DMS53 (cell line): ENCODE measurements at regions not wholly inside any gene's neighbourhood (a gene's known extent, or its start where the extent isn't known, plus 50 kb on each side); places are given as distances from the start of the nearest gene placed in this dataset.
A peak's percentile ranks its signal among the peaks of the same experiment; 100 is the strongest.

ENCODE experiments used
- DNase-seq: peaks from one replicate; lab custom pipeline; 2025; lab: John Stamatoyannopoulos, UW

DNA sequence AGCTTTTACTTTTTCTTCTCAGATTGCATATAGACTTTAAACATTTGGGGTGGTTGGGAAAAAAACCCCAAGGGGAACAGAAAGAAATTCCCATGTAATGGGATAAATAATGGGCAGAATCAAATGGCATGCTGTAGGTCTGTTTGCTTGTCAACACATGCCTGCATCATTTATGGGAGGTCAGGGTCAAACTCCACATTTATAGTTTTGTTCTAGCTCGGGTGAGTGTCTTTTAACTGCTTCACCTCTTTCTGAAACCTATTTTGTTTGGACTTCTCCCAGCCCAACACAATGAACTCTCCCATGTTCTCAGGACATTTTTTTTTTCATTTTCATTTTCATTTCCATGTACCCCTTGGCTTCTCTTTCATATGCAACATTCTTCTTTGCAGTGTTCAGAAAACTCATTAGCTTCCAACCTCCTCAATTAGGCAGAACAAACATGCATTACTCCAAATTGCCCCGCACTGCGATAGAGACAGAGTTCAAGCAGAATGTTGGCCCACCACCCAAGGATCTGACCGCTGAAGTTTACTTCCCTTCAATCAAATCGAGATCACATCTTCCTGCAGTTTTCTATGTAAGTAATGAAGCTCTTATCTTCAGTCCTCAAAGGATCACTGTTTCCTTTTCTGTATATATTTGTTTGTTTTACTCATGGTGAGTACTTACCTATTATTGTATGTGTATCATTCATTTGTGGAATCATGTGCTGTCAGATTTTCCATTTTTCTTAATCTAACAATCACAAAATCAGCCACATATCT lies 354.6 kb downstream of the ZSWIM6 start:
- peak; percentile 11 for DNase-seq

DNA sequence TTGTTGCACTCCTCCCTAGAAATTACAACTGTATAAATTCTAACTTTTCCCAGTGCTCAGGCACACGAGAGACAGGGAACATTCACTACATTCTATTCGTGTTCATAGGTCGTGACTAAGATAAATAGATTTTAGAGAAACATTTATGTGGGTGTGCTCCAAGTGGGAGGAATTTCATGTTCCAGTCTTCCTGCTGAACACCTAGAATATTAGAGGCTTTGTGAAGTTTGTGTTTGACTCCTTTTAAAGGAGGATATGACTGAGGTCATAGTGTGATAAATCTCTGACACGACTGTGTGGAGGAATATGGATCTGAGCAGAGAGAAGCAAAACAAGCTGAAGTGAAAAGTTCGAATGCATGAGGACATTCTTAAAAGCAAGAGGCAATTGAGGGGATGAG lies 355.3 kb downstream of the ZSWIM6 start:
- DNase-seq, result no peak

DNA sequence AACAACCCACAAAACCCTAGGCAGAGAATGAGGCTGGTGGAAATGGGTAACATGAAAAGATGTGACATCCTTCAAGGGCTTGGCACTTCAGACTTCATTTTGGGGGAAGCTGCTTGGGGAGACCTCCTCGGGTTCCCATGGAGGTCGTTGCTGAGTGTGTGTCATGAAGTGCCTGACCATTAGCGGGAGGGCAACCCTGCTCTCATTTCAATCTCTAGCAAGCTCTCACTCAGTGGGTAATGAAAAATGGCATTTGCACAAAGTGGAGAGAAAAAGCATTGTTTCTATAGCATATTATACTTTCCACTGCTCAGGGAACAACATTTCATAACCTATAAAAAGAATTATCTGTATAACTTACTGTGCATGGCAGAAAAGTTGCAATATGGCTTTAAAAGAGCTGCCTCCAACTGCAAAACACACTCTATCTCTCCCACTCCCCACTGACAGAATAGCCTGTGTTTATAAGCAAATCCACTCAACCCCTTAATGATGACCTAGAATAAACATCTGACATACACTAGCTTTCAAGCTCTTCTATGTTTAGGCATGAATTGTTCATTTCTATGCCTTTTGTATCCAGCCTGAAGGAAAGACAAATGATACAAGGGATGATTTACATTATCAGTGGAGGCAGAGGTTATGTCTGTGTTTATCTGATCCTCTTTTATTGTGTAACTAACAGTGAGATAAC lies 357.2 kb downstream of the ZSWIM6 start:
- no peak for DNase-seq

DNA sequence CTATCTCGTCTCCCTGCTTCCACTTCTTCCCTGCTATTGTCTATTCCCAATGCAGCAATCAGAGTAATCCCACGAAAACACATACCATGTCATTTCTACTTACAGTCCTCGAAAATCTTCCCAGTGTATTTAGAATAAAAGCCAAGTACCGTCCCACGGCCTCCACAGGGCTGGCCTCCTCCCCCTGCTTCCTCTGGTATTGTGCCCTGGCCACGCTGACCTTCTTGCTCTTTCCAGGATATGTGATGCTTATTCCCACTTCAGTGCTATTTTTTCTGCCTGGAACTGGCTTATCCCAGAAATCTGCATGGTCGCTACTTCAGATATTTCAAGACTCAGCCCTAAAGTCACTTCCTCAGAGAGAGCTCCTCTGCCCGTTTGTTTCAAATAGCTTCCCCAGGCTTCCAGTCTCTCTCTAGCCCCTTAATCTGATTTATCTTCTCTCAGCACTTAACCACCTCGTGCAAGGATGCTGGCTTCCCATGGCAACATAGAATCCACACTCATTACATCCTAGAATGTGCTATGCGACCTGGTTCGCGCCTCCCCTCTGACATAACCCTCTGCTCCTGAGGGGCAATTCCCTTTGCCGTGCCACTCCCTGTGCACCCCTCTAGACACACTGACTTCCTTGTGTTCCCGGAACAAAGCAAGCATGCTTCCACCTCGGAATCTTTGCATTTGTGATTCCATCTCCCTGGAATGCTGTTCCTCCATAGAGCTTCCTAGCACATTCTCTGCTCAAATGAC lies 365.9 kb downstream of the ZSWIM6 start:
- no peak for DNase-seq

DNA sequence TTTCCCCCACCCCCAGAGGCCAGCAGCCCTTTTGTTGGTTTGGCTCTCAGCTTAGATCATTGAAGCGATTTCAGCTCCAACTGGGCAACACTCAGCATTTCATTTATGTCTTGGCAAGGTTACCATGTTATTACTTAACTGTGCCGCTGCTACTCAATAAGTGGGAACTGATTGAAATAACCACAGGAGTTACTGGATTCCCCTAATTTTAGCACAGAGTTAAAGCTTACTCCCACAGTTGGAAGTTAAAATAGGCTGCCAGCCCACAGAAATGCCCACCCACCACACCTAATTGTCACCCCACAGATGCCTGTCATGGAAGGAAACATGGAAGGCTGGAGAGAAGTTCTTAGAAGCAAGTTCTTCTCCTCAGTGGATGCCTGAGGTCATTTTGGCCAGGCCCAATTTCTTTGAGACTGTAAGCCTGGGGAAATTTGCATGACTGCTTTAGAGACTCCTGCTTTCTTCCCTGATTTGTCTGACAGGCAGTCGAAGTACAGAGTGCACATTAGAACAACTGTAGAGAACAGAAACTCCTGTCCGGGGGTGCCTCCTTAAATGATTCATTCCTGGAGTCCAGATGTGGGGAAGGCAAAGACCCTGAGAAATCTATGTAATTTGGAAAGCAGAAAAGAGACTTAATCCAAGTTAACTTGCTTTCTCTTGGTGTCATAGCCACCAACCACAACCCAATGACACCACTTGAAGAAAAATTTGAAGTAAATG lies 370.0 kb downstream of the ZSWIM6 start:
- no peak for DNase-seq

DNA sequence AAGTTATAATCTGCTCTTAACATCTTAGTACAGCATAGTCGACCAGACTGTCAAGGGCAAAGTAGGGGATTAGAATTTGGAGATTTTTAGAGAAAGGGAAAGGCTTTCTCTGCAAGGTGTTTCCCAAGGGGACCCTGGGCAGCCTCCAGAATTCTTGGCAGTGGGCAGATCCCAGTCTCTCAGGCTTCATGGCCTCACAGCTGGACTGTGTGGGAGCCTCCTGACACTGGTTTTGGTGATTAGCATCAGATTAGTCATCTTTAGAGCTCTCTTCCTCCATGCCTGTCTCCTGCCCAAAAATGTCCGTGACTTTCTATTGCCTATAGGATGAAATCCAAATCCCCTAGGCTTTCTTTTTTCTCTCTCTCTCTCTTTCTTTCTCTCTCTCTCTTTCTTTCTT lies 370.7 kb downstream of the ZSWIM6 start:
- DNase-seq, result no peak

DNA sequence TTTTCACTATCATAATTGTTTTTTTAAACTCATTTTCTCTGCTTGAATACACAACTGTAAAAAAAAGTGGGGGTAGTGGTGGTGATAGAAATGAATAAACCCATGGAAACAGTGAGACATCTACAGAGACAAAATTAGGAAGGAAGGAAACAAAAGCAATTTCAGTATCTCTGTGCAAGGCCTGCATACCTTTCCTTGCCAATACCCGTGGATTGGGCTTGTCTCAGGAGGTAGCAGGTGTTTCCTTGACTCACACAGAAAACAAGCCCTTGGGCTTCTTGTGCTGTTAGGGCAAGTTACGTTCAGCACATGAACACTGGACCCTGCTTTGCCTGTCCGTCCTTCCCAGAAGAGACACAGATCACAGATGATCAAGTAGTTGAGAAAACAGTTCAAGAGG lies 372.2 kb downstream of the ZSWIM6 start:
- no peak for DNase-seq

DNA sequence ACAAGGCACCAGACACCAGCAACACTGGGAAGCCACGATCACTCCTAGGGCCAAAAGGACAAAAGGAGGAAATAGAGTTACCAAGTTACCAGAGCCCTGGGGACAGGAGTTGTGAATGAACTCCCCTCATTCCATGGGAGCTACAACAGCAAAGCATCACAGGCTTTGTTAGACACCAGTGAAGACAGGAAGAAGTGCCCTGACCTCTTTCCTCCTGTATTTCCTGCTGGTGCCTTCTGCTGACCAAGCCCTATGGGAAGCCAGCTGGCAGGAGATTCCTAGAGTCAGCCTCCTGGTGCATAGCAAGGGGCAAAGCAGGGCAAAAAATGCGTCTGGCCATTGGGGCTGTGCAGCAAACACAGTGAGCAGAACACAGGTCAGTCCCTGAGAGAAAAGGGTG lies 374.7 kb downstream of the ZSWIM6 start:
- DNase-seq, result no peak

DNA sequence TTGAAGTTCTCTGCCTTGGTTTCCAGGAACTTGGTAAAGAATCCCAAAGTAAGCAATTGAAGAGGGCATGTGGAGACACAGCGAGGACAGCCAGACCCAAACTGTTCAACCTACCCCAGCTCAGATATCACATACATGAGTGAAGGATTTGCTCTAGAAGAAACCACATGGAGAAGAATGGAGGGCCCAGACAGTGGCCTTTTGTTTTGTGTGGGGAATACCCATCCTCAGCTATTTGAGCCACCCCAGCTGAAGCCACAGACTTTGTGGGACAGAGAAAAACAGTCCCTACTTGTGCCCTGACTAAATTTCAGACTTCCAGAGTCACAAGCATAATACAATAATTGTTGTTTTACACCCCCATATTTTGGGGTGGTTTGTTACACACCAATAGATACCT lies 387.1 kb downstream of the ZSWIM6 start:
- DNase-seq, result no peak

DNA sequence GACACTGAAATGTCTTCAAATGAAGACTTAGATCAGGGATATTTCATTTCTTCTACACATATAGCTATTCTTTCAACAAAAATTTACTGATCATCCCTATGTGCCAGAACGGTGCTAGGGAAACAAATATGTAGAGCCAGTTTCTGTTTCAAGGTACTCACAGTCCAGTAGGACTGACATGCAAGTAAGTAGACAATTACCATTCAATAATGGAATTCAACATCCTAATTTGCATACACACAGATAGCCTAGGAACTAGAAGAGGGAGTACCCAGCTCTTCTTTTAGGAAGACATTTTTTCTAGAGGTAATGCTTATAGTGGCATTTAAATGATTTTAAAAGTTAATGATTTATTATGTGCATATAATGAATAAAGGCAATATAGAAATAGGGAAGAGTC lies 388.8 kb downstream of the ZSWIM6 start:
- DNase-seq, result no peak

DNA sequence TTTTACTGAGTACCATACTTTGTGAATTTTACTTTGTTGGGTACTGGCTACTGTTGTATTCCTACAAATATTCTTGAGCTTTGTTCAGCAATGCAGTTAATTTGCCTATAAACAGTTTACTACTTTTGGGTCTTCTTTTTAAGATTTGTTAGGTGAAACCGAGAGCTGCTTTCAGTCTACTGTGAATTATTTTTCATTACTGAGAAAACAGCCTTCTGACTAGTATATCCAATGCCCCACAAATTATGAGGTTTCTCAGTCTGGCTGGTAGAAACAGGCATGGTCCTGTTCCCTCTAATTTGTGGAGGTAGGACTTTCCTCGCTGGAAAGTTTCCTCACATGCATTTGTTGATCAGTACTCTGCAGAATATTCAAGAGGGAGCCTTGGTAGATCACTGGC lies 392.0 kb downstream of the ZSWIM6 start:
- no peak for DNase-seq

DNA sequence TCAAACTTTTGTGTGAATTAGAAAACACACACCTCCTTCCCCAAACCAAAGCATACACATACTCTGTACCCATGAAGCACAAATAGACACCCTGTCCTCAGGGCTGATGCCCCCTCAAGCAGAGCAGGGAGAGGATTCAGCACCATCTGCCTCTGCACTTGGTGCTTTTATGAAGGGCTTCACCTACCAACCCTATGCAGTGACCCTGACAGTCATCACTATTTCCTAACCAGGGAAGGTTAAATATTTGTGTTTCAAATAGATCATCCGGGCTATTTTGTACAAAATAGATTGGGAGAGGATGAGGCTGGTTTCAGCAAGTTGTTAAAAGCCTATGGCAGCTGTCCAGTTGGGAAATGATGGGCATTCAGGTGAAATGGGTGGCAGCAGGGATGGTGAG lies 396.2 kb downstream of the ZSWIM6 start:
- no peak for DNase-seq

DNA sequence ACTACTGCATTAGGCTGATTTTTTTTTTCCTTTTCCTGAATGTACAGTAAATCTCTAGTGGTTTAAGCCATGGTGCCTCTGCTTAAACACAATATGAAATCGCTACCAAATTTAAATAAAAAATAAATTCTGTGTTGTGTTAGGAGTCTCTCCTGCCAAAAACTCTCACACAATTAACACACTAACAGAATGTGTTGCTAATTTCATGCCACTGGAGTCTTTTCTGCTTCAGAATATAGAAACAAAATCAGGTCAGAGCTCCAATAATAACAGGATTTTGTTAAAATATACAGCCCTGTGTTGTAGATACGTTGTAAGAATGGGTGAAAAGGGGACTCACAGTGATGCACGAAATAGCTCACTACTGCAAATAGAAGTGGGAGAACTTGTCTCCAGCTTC lies 398.8 kb downstream of the ZSWIM6 start:
- DNase-seq, result no peak

DNA sequence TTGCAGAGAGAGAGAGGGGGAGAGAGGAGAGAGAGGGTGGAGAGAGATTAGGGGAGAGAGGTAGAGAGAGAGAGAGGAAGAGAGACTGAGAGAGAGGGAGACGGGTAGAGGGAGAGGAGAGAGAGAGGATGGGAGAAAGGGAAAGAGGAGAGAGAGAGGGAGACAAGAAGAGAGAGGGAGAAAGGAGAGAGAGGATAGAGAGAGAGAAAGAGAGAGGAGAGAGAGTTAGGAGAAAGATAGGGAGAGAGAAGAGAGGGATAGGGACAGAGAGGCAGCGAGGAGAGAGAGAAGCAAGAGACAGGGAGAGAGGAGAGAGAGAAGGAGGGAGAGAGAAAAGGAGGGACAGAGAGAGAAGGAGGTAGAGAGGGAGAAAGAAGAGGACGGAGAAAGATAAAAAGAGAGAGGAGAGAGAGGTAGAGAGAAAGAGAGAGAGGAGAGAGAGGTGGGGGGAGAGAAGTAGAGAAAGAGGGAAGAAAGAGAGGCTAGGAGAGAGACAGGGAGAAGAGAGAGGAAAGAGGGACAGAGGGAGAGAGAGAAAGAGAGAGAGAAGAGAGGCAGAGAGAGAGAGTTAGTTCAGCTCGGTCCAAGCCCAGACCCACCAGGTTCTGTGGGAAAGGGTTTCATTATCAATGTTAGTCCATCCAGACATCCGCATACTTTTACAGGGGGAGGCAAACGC lies 399.3 kb downstream of the ZSWIM6 start:
- no peak for DNase-seq

DNA sequence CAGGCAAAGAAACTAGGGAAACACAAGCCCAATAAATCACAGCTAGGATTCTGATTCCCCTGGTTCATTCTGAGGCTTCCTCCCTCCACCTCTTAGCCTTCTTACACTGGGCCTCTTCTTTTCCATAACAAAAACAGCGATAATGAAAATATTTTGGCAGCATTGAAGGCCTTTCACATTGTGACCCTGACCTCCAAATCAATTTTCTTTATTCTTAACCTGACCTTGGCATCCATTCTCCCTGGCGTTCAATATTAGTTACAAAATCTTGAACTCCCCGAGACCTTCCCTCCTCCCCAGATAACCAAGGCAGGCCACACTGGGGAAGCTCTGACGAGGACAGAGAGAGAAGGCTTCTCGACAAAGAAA lies 399.9 kb downstream of the ZSWIM6 start:
- no peak for DNase-seq

DNA sequence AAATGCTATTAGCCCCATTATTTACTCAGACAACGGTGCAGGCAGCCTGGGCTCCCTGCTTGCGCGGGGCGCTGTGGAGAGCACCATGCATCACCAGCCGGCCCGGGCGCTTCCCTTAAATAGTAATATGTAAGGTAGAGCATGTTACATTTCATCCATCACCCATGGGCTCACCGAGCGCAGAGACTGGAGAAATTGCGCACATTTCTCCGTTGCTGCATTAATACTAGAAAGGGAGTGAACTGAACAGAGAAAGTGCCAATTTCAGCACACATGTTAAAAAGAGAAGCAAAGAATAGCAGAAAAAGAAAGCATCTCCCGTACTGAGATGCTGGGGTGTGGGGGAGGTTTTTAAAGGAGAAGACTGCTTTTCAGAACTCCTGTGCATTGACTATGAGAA lies 400.3 kb downstream of the ZSWIM6 start:
- no peak for DNase-seq

DNA sequence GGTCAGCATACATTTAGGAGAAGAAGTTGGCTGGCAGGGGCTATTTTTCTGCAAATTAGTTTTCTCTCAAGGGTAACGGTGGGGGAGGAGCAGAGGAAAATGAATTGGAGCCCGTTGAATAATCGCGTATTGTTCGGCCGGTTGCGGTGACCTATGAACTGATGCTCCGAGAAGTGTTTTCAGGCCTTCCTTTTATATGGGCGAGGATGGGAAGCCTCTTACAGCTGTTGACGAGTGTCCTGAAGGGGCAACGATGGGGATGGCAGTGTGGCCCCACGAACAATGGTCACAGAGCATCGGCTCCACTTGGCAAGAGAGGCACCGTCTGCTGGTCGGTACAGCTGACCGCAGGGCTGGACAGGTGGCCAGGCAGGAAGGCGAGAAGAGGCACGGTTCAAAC lies 400.7 kb downstream of the ZSWIM6 start:
- DNase-seq, result no peak

DNA sequence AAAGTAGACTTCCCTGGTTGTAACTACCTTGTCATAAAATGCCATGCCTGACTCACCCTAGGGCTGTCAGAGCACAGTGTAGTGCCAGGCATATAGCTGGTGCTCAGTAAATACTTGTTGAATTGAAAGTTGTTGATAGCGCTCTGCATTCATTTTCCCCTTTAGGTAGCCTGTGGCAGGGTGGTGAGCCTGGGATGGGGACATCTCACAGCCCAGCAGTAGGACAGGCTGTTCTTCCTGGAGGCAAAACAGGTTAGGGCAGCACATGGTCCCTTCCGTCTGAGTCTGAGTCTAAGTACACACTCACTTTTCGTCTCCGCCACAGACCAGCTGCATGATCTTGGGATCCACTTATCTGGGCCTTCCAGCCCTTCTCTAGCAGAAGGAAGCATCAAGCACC lies 401.9 kb downstream of the ZSWIM6 start:
- DNase-seq, result no peak

DNA sequence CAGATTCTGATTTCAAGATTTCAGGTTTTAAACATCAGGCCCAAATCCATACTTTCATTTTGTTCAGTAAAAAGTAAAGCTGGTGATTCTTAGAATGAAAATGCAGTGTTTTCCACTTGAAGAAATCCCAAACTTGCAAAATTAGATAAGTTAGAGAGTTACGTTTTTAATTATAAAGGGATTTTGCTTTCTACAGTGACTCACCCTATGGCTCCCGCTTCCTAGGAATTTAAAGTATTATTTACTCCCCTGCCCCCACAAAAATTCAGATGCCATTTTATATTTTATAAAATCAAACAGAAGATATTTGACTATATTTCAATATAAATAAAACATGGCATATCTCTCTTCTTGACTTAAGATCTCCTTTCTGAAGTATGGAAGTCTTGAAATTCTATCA lies 402.9 kb downstream of the ZSWIM6 start:
- no peak for DNase-seq

DNA sequence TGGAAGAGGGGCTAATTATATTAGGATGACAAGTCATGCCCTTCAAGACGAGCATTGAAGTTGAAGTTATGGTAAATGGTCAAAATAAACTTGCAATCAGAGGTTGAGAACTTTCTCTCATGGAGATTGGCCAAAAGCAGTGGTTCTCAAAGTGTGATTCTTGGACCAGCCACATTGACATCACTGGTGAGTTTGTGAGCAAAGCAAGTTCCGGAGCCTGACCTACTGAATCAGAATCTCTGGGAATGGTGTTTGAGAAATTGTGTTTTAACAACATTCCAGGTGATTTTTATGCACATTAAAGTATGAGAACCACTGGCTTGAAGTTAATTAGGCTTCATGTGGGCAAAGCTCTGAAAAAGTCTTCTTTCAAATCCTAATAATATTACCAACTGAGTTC lies 403.5 kb downstream of the ZSWIM6 start:
- no peak for DNase-seq

DNA sequence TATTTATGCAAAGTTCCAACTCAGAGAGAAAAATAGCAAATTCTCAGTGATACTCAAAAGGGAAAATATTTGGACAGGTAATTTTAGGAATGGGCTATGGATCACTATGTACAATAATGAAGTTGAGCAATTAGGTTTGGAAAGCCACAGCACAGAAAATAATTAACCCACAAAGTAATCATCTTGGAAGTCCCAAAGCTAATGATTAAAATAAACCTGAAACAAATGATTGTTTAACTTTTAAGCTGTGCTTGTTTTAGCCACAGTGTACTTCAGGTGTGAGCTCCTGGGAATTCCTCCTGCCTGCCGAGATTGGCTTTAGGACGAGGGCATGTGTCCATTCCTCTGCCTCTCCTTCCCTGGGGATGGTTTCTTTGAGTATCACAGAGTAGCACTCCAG lies 403.9 kb downstream of the ZSWIM6 start:
- no peak for DNase-seq
